SK-N-SH (cell line): ENCODE measurements at regions not wholly inside any gene's neighbourhood (a gene's known extent, or its start where the extent isn't known, plus 50 kb on each side); places are given as distances from the start of the nearest gene placed in this dataset.

ENCODE experiments used
- EZH2phosphoT487 ChIP-seq: fragments of 200-600 bp; sonication (generic); IDR thresholded peaks from 2 replicates; pipeline ENCODE4 v1.6.1; 2017; ENCODE audit warnings: low read depth, mixed run types, mild to moderate bottlenecking, antibody characterized with exemption, moderate library complexity, borderline replicate concordance
- FOXJ3 ChIP-seq: sonication (generic); formaldehyde crosslinking; IDR thresholded peaks from 2 replicates; pipeline ENCODE4 v1.5.1; 2020; ENCODE audit warnings: mild to moderate bottlenecking, missing genetic modification reagents
- RAD21 ChIP-seq: IDR thresholded peaks from 2 replicates; pipeline ENCODE4 v1.6.1; 2012; ENCODE audit warnings: mild to moderate bottlenecking, low read length
- SIN3A ChIP-seq: IDR thresholded peaks from 2 replicates; pipeline ENCODE4 v1.6.1; 2012; ENCODE audit warnings: low read depth, mild to moderate bottlenecking, low read length, moderate library complexity, borderline replicate concordance
- TEAD4 ChIP-seq: IDR thresholded peaks from 2 replicates; pipeline ENCODE4 v1.4.0; 2012; ENCODE audit warnings: mild to moderate bottlenecking, borderline replicate concordance; ENCODE audit not compliant: insufficient read depth
- TF ChIP-seq, protein P1 (sequence below): fragments of 200-600 bp; sonication (generic); IDR thresholded peaks from 2 replicates; pipeline ENCODE4 v1.6.1; 2017; ENCODE audit warnings: antibody characterized with exemption, mild to moderate bottlenecking, moderate library complexity

GRCh38 chr6:23890543-23891227 lies 235.3 kb upstream of the NRSN1 start:
- TF ChIP-seq RAD21, result no peak
- TF ChIP-seq, protein P1, sequence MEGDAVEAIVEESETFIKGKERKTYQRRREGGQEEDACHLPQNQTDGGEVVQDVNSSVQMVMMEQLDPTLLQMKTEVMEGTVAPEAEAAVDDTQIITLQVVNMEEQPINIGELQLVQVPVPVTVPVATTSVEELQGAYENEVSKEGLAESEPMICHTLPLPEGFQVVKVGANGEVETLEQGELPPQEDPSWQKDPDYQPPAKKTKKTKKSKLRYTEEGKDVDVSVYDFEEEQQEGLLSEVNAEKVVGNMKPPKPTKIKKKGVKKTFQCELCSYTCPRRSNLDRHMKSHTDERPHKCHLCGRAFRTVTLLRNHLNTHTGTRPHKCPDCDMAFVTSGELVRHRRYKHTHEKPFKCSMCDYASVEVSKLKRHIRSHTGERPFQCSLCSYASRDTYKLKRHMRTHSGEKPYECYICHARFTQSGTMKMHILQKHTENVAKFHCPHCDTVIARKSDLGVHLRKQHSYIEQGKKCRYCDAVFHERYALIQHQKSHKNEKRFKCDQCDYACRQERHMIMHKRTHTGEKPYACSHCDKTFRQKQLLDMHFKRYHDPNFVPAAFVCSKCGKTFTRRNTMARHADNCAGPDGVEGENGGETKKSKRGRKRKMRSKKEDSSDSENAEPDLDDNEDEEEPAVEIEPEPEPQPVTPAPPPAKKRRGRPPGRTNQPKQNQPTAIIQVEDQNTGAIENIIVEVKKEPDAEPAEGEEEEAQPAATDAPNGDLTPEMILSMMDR, result no peak
- no peak for TF ChIP-seq SIN3A
- TF ChIP-seq EZH2phosphoT487, result no peak
- TF ChIP-seq FOXJ3, result no peak
- no peak for TF ChIP-seq TEAD4
